ENCODE measurements at regions not wholly inside any gene's neighbourhood (a gene's known extent, or its start where the extent isn't known, plus 50 kb on each side); places are given as distances from the start of the nearest gene placed in this dataset.

- H3K4me2 ChIP-seq (ENCODE audit: insufficient read depth, low read length) = peak overlapping the region; percentile 74
- TF ChIP-seq CTCF (IDR thresholded peaks at IDR 0.05; ENCODE audit: extremely low read depth, low read depth, low read length) = no peak
- DNase-seq (ENCODE audit: insufficient read length, low spot score, missing footprints) = no peak
- H3K4me3 ChIP-seq (ENCODE audit: insufficient read depth, low read length) = peak overlapping the region; percentile 55
- H4K20me1 ChIP-seq (ENCODE audit: insufficient read depth, low read length) = no peaks in the 10 kb centered on the region
- H3K4me1 ChIP-seq (ENCODE audit: insufficient read depth, low read length) = peaks cover 54% of the 10 kb centered on the region
- peak overlapping the region; percentile 69 for H2AFZ ChIP-seq (ENCODE audit: low read length)
- peak overlapping the region; percentile 96 for H3K27ac ChIP-seq (ENCODE audit: low read depth, low read length)
- H3K27me3 ChIP-seq (ENCODE audit: insufficient read depth, low read length) = no peaks in the 10 kb centered on the region
- peaks cover 31% of the 10 kb centered on the region for H3K79me2 ChIP-seq (ENCODE audit: insufficient read depth, low read length)
- no peaks in the 10 kb centered on the region for H3K9me3 ChIP-seq (ENCODE audit: low read depth, low read length)
- no peaks in the 10 kb centered on the region for H3K36me3 ChIP-seq (ENCODE audit: insufficient read depth, low read length)
Observed at GRCh38 chr9:693201-694091, 148.1 kb upstream of the DMRT1 start.

GRCh38 chr9:694092-694402 is 147.4 kb upstream of the DMRT1 start:
- no peaks in the 10 kb centered on the region for H4K20me1 ChIP-seq (ENCODE audit: insufficient read depth, low read length)
- no peaks in the 10 kb centered on the region for H3K36me3 ChIP-seq (ENCODE audit: insufficient read depth, low read length)
- no peak for DNase-seq (ENCODE audit: insufficient read length, low spot score, missing footprints)
- peaks cover 29% of the 10 kb centered on the region for H3K79me2 ChIP-seq (ENCODE audit: insufficient read depth, low read length)
- peak overlapping the region; percentile 96 for H3K27ac ChIP-seq (ENCODE audit: low read depth, low read length)
- no peak overlapping the region for H2AFZ ChIP-seq (ENCODE audit: low read length)
- TF ChIP-seq CTCF (IDR thresholded peaks at IDR 0.05; ENCODE audit: extremely low read depth, low read depth, low read length) = no peak
- H3K4me2 ChIP-seq (ENCODE audit: insufficient read depth, low read length) = peak overlapping the region; percentile 74
- H3K9me3 ChIP-seq (ENCODE audit: low read depth, low read length) = no peaks in the 10 kb centered on the region
- H3K27me3 ChIP-seq (ENCODE audit: insufficient read depth, low read length) = no peaks in the 10 kb centered on the region
- H3K4me3 ChIP-seq (ENCODE audit: insufficient read depth, low read length) = peak overlapping the region; percentile 55
- peaks cover 58% of the 10 kb centered on the region for H3K4me1 ChIP-seq (ENCODE audit: insufficient read depth, low read length)

- no peaks in the 10 kb centered on the region for H3K27me3 ChIP-seq (ENCODE audit: insufficient read depth, low read length)
- peaks cover 29% of the 10 kb centered on the region for H3K79me2 ChIP-seq (ENCODE audit: insufficient read depth, low read length)
- TF ChIP-seq CTCF (IDR thresholded peaks at IDR 0.05; ENCODE audit: extremely low read depth, low read depth, low read length) = no peak
- peaks cover 58% of the 10 kb centered on the region for H3K4me1 ChIP-seq (ENCODE audit: insufficient read depth, low read length)
- H3K36me3 ChIP-seq (ENCODE audit: insufficient read depth, low read length) = no peaks in the 10 kb centered on the region
- H4K20me1 ChIP-seq (ENCODE audit: insufficient read depth, low read length) = no peaks in the 10 kb centered on the region
- H2AFZ ChIP-seq (ENCODE audit: low read length) = peak overlapping the region; percentile 18
- peak overlapping the region; percentile 96 for H3K27ac ChIP-seq (ENCODE audit: low read depth, low read length)
- peak overlapping the region; percentile 74 for H3K4me2 ChIP-seq (ENCODE audit: insufficient read depth, low read length)
- DNase-seq (ENCODE audit: insufficient read length, low spot score, missing footprints) = peak; percentile 78
- H3K9me3 ChIP-seq (ENCODE audit: low read depth, low read length) = no peaks in the 10 kb centered on the region
- peak overlapping the region; percentile 55 for H3K4me3 ChIP-seq (ENCODE audit: insufficient read depth, low read length)
Observed at GRCh38 chr9:694403-695154, 146.9 kb upstream of the DMRT1 start.

- H2AFZ ChIP-seq (ENCODE audit: low read length) = peak overlapping the region; percentile 18
- TF ChIP-seq CTCF (IDR thresholded peaks at IDR 0.05; ENCODE audit: extremely low read depth, low read depth, low read length) = no peak
- H3K4me2 ChIP-seq (ENCODE audit: insufficient read depth, low read length) = peak overlapping the region; percentile 74
- no peaks in the 10 kb centered on the region for H3K9me3 ChIP-seq (ENCODE audit: low read depth, low read length)
- no peak for DNase-seq (ENCODE audit: insufficient read length, low spot score, missing footprints)
- H4K20me1 ChIP-seq (ENCODE audit: insufficient read depth, low read length) = no peaks in the 10 kb centered on the region
- peaks cover 58% of the 10 kb centered on the region for H3K4me1 ChIP-seq (ENCODE audit: insufficient read depth, low read length)
- peak overlapping the region; percentile 40 for H3K4me3 ChIP-seq (ENCODE audit: insufficient read depth, low read length)
- H3K36me3 ChIP-seq (ENCODE audit: insufficient read depth, low read length) = no peaks in the 10 kb centered on the region
- H3K79me2 ChIP-seq (ENCODE audit: insufficient read depth, low read length) = peaks cover 28% of the 10 kb centered on the region
- no peaks in the 10 kb centered on the region for H3K27me3 ChIP-seq (ENCODE audit: insufficient read depth, low read length)
- H3K27ac ChIP-seq (ENCODE audit: low read depth, low read length) = peak overlapping the region; percentile 96
Observed at GRCh38 chr9:695252-695651, 146.2 kb upstream of the DMRT1 start.
